HG03442 (cell line): ENCODE measurements at regions not wholly inside any gene's neighbourhood (a gene's known extent, or its start where the extent isn't known, plus 50 kb on each side); places are given as distances from the start of the nearest gene placed in this dataset.
"Not testable (repeated sequence)": the region's sequence is repeated elsewhere in the genome, so short reads cannot be mapped to it uniquely, and the experiment has no call there.

ENCODE experiments used
- ATAC-seq: cut with Tn5 transposase; IDR thresholded peaks from one replicate; pipeline ENCODE4 v1.9.1; 2021; ENCODE audit warnings: mild to moderate bottlenecking, moderate library complexity; ENCODE audit not compliant: unreplicated experiment

DNA sequence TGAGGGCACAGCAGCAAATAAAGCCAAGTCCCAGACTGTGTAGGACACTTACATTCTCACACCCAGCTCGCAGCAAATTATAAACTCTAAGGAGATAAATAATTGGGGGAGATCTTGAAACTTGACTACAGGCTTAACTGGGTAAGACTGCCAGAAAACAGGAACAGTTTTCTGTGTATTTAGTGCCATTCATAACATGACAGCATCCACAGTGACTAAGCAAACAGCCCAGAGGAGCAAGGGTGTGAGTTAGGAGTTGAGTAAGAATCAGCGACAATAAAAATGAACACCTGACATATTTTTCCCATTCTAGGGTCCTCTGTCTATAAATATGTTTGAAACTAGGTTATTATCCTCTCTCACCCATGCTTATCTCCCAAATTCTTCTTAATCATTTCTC lies 370.9 kb upstream of the WWC1 start:
- no peak for ATAC-seq

DNA sequence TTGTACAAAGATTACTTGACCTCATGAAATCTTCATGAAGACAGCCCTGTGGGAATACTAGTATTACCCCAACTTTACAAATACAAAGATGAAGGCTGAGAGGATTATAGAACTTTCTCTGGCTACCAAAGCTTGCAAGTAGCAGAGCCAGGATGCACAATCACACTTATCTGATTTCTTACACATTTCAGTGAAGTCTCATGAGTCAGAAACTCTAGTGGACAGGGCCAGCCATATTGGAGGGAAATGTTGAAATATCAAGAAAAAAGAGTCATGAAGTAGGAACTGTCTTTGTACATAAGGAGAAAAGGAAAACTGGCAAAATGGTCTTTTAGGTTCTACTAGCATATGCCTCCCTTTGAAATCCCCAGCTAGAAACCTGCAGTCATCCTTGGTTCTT lies 369.6 kb upstream of the WWC1 start:
- no peak for ATAC-seq

DNA sequence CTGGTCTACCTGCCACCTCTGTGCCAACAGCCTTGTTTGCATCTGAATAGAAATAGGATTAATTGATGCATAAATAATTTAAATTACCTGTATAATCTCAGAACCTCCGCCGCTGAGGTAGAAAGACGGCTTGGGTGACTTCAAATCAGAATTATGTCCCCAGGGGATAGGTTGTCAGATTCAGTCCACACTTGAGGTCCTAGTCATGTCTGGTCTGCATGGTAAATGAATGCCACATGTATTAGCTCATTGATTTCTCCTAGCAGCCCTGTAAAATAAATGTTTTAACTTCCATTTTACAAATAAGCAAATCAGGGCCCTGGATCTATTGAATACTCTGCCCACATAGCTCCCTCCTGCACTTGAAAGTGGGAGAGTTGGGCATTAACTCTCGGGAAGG lies 368.0 kb upstream of the WWC1 start:
- ATAC-seq, result no peak

DNA sequence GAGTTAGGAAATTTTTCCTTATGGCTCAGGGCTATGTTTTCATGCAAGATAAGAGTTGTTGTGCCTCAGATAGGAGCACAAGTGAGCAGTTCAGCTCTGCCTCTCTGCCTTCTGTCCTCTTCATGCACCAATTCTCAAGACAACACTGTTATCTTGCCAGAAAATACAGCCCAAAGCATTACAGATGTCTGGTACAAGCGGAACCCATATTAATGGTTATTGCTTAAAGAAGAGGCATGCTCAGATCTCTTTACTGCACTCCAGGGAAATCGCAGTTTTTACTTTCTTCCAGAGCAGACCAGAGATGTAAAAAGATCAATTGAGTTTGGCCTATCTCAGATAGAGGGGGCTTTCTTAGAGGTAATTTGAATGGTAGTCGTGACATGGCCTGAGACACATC lies 361.6 kb upstream of the WWC1 start:
- no peak for ATAC-seq

DNA sequence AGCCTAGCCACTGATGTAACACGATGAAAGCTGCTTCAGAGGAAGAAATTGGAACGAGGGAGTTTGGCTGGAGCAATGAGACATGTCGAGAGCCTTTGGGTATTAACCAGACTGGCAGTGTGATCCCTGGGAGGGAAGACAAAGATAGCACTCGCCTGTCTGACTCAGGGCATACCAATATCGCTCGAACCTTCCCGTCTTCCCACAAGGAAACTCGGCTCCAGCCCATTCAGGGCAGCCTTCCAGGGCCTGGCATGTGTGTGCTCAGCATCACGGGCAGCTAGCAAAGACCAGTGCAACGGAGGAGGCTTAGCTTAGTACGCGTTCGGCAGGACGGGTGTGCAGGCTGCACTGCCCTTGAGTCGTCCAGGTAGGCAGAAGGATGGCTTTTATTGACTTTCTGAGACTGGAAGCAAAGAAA lies 356.9 kb upstream of the WWC1 start:
- ATAC-seq, result no peak

DNA sequence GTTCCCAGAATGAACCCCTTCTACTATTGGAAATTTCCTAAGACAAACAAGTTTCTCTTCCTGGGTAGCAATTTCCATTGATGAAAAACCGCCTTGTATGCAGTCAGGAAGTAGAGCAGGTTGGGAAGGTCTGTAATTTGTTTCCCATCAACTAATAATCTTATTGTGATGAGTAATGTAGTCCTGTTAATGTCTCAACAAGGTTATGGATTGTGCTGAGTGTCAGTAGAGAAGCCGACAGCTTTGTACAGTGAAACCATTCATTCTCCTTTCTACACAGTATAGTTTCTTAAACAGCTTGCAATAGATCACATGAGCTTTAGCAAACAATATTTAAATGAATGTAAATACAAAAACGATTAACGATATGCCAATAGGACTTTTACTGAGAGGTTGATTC lies 355.4 kb upstream of the WWC1 start:
- no peak for ATAC-seq

DNA sequence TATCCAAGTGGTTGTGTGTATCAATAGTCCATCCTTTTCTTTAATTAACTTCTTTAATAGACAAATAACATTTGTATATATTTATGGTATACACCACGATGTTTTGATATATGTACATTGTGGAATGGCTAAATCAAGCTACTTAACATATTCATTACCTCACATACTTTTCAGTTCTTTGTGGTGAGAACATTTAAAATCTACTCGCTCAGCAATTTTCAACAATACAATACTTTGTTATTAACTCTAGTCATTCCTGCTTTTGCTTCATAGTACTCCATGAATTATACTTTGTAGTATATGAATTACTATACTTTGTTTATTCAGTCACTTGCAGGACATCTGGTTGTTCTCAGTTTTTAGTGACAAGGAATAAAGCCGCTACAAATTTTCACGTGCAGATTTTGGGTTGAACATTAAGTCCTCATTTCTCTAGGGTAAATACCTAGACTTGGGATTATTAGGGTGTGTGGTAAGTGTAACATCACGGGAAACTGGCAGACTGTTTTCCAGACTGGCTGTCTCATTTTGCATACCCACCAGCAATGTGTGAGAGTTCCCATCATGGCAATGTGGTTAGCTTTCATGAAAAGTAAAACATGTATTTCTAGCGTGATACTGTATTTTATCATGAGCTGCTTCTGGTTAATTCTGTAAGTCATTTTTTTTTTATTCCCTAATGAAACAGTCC lies 354.4 kb upstream of the WWC1 start:
- no peak for ATAC-seq

DNA sequence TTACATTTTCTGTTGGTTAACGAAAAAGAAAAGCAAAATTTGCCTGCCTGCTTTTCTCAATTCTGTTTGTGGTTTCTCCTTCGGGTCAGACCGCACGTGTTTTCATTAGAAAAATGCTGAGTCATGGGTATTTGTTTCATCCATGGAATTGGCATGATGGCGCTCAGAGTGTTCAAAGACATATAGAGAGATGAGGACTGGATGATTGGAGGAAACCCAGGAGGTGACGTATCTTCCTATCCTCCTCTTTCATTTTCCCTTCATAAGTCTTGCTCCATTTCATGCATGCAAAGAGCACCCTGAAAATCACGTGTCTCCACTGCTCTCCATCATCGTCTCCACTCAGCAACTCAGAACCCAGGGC lies 353.8 kb upstream of the WWC1 start:
- ATAC-seq, result no peak

DNA sequence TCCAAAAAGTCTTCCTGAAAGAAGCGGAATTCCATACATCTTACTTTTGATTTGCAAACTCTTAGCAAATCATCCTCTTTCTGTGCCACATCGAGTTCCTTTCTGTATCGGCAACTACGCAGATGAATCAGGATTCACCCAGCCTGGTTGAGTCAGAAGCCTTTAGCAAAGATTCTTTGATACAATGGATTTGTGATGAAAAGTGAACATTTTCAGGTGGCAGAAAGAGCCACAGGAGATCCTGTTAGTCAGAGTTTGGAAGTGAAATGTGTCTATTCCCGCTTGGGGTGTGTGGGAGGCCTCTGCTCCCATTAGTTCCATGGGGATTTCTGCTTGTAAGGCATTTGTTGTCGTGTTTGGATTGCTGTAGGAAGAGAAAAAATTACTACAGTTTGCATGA lies 351.8 kb upstream of the WWC1 start:
- no peak for ATAC-seq

DNA sequence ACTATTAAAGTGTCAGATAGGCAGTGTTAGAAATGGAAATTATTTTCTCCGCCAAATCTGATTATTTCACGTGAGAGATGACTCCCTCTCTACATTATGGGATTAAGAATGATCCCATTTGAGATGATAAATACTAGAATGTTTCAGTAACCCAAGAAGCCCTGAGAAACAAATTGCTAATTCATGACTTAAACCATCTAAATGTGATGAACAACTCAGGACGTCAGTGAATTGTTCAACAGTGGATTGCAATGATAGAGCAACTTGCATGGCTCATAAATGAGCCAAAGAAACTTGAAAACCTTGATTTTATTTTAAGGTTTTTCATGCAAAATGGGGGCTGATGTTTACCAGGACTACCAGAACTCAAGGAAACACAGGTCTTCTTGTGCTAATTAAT lies 350.5 kb upstream of the WWC1 start:
- ATAC-seq, result no peak

DNA sequence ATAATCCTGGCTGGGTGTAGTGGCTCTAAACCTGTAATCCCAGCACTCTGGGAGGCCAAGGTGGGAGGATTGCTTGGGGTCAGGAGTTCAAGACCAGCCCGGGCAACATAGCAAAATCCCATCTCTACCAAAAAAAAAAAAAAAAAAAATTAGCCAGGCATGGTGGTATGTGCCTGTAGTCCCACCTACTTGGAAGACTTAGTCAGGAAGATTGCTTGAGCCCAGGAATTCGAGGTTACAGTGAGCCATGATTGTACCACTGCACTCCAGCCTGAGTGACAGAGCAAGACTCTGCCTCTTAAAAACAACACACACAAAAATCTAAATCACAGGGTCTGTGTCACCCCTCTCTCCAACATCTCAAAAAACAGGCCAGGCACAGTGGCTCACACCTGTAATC lies 349.9 kb upstream of the WWC1 start:
- not testable (repeated sequence) for ATAC-seq

DNA sequence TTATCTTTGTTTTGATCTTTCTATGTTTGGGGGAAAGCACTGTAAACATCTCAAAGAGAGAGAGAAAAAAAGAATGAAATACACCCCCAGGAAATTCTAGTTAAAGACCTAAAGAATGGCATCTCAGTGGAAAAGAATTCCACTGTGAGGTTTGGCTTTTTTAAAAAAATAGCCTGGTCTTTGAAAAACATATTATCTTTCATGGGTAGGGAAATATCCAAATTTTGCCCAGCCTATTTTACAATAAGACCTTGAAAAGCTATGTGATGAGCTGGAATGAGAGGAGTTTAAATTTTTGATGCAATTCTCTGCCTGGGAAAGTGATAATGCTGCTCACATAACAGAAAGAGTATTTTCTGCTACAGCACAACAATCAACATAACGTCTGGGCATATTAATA lies 348.1 kb upstream of the WWC1 start:
- ATAC-seq, result no peak

DNA sequence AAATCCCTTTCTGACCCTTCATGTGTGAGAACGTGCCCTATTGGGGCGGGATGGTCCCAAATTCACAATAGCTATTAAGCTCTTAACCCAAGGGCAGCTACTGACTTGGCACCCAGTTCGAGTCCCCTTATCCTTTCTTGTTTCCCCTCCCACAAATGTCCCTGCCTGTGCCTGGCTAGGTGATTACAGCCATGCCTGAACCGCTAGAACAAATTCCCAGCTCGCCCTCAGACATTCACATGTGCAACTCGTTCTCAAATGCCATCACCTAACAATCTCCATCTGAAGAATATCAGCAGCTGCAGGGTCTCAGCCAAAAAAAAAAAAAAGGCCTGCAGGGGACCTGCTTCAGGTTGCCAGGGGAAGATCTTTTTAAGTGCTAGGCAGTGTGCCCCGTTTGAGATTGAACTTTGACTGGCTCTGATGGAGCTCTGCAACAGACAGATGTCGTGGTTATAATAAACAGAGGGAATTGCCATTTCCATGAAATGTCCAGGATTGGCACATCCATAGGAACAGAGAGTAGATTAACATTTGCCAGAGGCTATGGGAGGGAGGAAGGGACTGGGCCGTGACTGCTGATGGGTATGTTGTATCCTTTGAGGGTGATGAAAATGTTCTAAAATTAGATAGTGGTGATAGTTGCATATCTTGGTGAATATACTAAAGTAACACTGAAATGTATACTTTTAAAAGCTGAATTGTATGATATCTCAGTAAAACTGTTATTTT lies 347.2 kb upstream of the WWC1 start:
- no peak for ATAC-seq

DNA sequence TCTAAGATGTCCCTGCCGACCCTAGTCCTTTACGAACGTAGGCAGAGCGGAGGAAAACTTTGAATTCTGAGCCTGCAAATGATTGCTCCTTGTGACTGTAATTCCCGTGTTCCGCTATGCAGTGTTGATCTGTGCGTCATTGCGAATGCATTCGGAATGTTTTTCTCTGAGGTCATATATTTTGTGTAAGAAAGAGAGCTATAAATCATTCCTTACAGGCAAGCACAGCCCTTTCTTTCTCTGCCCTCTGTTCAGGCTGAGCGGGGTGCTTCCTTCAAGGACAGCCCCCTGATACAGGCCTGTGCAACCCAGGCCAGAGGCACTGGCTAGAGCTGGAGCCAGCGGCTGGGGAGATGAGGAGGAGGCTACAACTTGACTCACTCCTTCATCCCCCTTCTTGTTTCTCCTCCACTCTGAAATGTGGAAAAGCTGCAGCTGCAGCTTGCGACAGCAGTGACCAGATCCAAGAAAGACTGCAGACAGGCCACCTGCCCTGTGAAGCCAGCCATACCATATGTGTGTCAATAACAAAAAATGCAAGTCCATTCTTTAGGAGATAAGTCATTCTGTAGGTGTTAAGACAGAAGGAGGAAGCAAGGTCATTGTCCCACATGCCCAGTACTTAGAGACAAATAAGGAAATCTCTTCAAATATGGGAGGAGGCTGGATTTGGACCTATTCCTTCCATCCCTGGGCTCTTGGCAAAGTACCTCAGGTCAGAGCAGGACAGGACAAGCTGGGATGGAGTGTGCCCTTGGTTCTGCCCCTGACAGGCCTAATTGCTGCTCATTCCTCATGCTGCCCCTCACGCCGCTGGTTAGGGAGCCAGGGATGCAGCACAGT lies 345.7 kb upstream of the WWC1 start:
- ATAC-seq, result no peak

DNA sequence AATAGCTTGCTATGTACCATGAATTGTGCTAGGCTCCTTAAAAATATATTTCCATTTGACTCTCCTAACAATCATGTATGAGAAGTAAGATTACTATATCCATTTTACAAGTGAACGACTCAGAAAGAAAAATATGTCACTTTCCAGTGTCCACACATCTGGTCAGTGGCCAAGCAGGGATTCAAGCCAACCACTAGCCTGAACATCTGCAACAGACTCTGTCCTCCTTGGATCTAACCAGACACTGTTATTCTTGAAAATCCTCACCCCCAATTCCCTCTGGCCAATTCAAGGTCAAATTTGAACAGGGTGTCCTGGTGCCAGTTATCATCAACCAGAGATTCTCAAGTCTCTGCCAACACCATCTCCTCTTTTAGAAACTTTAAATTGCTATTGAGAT lies 344.1 kb upstream of the WWC1 start:
- ATAC-seq, result no peak

DNA sequence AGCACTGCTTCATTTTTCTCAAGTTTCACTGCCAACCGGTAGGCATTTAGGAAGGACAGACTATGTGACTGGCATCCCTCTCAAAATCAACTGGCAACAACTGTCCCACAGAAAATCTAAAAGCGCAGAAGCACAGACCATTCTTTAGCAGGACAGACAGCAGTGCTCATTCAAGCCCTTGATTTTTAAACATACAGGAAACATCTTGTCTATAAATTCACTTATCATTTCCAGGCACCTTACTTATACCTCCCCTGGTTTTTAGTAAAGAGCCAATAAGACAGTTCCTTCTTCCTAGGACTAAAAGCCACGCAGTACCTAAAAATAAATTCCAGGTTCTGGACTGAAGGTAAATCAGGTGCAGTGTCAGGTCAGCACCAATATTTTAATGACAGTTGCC lies 343.2 kb upstream of the WWC1 start:
- ATAC-seq, result no peak

DNA sequence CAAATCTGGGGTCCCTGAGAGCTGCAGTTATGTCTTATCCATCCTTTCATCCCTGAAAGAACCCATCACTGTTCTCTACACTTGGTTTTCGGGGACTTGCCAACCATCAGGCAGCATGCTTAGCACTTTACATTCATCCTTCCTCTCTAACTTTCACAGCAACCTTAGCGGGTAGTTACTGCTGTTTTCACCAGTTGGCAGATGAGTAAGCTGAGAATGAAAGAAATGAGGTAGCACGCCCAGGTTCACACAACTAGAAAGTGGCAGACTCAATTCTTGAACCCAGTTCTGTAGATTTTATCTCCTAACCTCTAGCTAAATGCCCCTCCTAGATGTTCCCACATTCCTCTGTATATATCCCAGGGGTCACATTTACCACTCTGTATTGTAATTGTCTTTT lies 342.0 kb upstream of the WWC1 start:
- no peak for ATAC-seq

DNA sequence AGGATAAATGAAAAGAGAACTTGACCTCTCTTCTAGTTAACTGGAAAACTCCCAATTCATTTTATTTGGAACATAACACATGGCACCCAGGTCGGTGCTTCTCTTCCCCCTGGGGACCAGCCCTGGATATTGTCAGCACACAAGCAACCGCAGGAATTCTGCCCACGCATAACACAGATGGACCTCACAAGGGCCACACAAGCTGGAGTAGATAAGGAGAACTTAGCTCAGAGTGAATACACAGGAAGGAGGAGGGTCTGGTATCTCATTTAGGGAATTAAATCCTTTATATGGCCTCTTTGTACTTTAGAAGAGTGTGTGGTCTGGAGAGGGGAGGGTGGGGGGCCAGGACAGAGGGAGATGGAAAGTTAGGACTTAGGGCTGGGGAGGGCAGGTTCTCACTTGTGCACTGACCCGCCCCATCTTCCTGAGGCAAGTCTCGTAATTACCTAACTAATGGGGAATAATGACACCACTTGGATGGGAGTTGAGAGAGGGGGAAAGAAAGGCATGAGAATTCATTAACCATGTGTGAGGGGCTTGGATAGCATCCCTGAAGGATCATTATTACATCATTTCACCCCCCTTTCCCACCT lies 341.2 kb upstream of the WWC1 start:
- no peak for ATAC-seq

DNA sequence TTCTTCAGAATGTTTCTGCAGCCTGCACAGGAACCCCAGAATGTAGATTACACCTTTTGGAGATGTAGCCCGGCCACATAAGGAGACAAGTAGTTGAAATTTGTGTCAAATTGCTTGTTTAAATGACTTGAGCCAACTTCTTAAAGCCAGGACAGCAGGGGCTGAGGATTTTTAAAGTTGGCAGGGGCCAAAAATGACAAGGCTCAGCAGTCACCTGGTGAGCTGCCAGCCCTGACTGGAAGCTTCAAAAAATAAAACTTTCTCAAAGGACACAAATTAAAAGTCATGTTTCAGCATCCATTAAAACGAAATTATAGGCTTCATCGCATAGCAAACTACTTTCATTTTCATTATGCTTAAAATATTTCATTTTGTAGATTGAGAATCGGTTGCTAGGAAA lies 340.3 kb upstream of the WWC1 start:
- no peak for ATAC-seq

DNA sequence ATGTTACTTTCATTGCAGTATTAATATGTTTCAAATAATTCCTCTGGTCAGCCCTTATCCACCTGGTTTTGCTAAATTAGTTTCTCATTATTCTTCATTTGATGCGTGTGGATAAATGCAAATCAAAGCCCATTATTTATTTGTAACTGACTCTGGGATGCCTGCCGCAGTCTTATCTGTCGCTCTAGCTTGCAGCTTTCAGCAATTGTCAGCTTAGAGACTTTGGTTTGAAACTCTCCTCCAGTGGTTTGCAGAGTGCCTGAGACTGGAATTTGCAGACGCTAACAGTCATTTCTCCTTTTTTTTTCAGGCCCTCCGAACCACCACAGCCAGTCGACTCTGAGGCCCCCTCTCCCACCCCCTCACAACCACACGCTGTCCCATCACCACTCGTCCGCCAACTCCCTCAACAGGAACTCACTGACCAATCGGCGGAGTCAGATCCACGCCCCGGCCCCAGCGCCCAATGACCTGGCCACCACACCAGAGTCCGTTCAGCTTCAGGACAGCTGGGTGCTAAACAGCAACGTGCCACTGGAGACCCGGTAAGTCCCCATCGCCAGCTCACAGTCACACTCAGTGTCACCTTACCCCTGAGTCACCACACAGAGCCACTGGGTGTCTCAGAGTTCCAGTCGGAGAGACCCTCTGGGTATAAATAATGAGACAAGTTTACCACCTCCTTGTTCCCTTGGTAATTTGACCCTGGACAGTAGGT lies 339.0 kb upstream of the WWC1 start:
- no peak for ATAC-seq
